C4-2B (cell line): ENCODE measurements at regions not wholly inside any gene's neighbourhood (a gene's known extent, or its start where the extent isn't known, plus 50 kb on each side); places are given as distances from the start of the nearest gene placed in this dataset.

Source experiments
- H3K27ac ChIP-seq: fragments of 450-650 bp; 2 replicates; pipeline ENCODE4 v1.5.1; 2017
- CTCF ChIP-seq: fragments of 450-650 bp; conservative IDR thresholded peaks from 2 replicates; pipeline ENCODE4 v1.5.1; 2017; ENCODE audit warnings: mild to moderate bottlenecking
- ZFX ChIP-seq: fragments of 450-650 bp; IDR thresholded peaks from 2 replicates; pipeline ENCODE4 v1.6.1; 2017

GRCh38 chr3:76866729-76867408 is 173.0 kb upstream of the ROBO2 start:
- H3K27ac ChIP-seq, result no peak overlapping the region
- TF ChIP-seq ZFX (no peak), CTCF (no peak)

GRCh38 chr3:76869726-76870384 is 170.0 kb upstream of the ROBO2 start:
- H3K27ac ChIP-seq, result no peak overlapping the region
- TF ChIP-seq ZFX, result no peak
- TF ChIP-seq CTCF, result no peak

- H3K27ac ChIP-seq, result no peak overlapping the region
- TF ChIP-seq CTCF (no peak), ZFX (no peak)
These were observed 168.2 kb upstream of the ROBO2 start for GRCh38 chr3:76871655-76872054.

- TF ChIP-seq CTCF (no peak), ZFX (no peak)
- no peak overlapping the region for H3K27ac ChIP-seq
These were observed 166.9 kb upstream of the ROBO2 start for GRCh38 chr3:76872999-76873398.

GRCh38 chr3:76873532-76874242 is 166.2 kb upstream of the ROBO2 start:
- no peak overlapping the region for H3K27ac ChIP-seq
- TF ChIP-seq ZFX (no peak), CTCF (no peak)

- no peak overlapping the region for H3K27ac ChIP-seq
- TF ChIP-seq CTCF (no peak), ZFX (no peak)
These were observed 159.9 kb upstream of the ROBO2 start for GRCh38 chr3:76879959-76880358.
